Fibroblast of villous mesenchyme (primary cell): ENCODE measurements at regions not wholly inside any gene's neighbourhood (a gene's known extent, or its start where the extent isn't known, plus 50 kb on each side); places are given as distances from the start of the nearest gene placed in this dataset.

Experiments used
- DNase-seq: peaks from one replicate; pipeline ENCODE4 v3.0.0-alpha.2; 2010; ENCODE audit warnings: low read depth
- H3K4me3 ChIP-seq: 2 replicates; pipeline ENCODE4 v1.5.1; 2011; ENCODE audit warnings: low read depth, mild to moderate bottlenecking, low read length
- TF ChIP-seq, protein P1 (sequence below): IDR thresholded peaks from 2 replicates; pipeline ENCODE4 v1.5.1; 2012; ENCODE audit warnings: low read depth, mild to moderate bottlenecking, low read length; ENCODE audit not compliant: insufficient read depth

DNA sequence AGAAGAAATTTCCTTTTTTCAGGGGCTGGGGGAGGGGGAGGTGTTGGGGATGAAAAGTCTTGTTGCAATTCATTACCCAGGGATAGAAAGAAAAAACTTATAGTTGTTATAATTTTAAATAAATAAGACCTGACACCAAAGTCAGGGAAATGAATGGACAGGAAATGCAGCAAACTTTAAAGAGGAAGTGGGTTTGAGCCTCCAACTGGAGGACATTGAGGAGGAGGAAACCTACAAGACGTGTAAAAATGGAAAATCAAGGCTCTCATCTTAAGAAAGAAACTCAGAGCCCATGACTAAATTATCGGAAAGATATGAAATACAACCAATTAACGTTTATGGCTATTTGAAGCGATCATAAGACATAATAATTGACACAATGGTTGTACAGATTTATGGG lies 54.4 kb downstream of the NIBAN1 start:
- TF ChIP-seq, protein P1, sequence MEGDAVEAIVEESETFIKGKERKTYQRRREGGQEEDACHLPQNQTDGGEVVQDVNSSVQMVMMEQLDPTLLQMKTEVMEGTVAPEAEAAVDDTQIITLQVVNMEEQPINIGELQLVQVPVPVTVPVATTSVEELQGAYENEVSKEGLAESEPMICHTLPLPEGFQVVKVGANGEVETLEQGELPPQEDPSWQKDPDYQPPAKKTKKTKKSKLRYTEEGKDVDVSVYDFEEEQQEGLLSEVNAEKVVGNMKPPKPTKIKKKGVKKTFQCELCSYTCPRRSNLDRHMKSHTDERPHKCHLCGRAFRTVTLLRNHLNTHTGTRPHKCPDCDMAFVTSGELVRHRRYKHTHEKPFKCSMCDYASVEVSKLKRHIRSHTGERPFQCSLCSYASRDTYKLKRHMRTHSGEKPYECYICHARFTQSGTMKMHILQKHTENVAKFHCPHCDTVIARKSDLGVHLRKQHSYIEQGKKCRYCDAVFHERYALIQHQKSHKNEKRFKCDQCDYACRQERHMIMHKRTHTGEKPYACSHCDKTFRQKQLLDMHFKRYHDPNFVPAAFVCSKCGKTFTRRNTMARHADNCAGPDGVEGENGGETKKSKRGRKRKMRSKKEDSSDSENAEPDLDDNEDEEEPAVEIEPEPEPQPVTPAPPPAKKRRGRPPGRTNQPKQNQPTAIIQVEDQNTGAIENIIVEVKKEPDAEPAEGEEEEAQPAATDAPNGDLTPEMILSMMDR, result no peak
- no peak for DNase-seq
- no peak overlapping the region for H3K4me3 ChIP-seq

DNA sequence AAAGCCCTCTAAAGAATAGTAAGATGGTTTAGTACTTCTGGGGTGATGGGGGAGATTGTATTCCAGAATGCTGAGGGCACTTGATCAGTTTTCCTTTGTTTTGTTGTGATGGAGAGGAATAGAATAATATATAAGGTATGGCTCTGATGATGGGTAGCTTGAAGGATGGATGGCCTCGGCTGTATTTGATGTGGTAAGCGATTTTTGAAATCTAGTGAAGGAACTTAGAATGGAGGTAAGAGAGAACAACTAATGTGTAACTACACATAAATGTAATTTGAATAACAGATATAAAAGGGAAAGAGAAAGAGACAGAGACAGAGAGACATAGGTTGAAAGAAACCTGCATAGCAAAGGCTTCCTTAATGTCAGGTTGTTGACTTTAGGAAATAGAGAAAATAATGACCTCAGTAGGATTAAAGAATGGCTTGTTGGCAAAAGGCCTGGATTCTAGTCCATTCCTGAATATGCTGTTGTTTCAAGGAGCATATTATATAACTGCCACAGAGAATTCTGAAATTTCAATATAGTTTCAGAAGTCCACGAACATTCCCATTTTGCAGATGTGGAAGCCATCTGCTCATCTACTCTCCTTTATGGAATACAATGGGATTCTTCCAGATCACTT lies 58.7 kb downstream of the NIBAN1 start:
- no peak overlapping the region for H3K4me3 ChIP-seq
- TF ChIP-seq, protein P1, result no peak
- no peak for DNase-seq

DNA sequence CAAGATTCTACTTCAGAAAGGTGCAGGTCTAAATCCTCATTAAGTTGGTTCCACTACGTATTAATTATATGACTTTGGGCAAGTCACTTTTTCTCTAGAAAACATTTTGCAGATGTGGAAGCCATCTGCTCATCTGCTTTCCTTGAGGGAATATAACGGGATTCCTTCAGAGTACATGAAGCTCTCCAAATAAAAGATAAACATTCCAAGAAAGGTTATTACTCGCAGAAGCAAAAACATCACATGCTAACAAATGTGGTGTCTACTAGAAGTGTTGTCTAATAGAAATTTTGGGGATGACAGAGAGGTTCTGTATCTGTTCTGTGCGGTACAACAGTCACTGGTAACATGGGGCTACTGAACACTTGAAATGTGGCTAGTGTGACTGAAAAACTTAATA lies 60.2 kb downstream of the NIBAN1 start:
- no peak overlapping the region for H3K4me3 ChIP-seq
- DNase-seq, result no peak
- TF ChIP-seq, protein P1, result no peak

DNA sequence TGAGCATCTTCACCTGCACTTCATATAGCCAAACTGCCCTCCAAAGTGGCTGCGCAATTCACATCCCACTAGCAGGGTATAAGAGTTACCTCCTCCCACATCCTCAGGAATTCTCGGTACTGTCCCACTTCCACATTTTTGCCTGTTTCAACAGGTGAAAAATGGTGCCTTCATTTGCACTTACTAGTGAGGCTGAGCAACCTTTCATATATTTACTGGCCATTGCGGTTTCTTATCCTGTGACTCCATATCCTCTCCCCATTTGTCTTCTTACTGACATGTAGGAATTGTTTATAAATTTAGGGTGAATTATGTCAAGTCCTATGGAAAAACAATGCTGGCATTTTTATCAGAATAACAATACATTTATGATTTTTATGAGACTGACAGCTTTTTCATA lies 61.9 kb downstream of the NIBAN1 start:
- no peak for DNase-seq
- TF ChIP-seq, protein P1, result no peak
- H3K4me3 ChIP-seq, result no peak overlapping the region

DNA sequence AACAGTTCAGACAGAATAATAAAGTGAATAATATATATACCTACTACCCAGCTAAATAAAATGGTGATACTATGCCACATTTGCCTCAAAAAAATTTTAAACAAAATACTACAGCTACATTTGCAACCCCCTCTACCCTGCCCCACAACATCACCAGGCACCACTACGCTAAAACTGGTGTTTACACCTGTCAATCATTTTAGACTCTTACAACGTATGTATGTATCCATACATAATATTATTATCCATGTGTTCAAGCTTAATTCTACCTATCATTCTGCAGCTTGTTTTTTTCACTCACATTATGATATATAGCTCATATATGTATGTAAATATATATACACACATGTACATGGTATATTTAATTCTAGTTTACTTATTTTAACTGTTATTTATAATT lies 62.5 kb downstream of the NIBAN1 start:
- TF ChIP-seq, protein P1, result no peak
- no peak overlapping the region for H3K4me3 ChIP-seq
- DNase-seq, result no peak

DNA sequence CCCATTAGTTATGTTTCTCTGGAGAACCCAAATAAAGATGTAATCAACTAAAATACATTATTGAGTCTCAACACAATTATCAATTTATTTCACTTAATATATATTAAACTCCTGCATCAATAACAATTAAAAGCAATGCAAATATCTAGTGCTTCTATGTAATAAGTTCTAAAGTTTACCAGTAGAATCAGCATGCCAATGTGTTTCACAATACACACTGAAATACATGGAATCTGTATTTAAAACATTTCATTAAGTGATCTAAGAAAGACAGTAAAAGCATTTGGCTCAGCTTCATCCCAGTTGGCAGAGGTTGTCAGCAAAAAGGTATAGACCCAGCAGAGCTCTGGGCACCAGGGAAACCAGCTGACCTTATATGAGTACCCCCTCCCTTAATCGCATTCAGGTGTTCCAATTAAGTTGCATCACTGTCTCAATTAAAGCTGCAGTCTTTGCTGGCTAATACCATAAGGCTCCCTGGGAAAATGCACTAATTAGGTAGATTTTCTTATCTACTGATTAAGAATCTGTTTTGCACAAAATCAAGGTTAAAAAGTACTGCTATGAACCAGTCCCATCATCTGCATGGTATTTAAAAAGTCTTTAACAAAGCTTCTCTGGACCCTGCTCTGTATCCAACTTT lies 63.1 kb downstream of the NIBAN1 start:
- H3K4me3 ChIP-seq, result no peak overlapping the region
- no peak for DNase-seq
- TF ChIP-seq, protein P1, result no peak

DNA sequence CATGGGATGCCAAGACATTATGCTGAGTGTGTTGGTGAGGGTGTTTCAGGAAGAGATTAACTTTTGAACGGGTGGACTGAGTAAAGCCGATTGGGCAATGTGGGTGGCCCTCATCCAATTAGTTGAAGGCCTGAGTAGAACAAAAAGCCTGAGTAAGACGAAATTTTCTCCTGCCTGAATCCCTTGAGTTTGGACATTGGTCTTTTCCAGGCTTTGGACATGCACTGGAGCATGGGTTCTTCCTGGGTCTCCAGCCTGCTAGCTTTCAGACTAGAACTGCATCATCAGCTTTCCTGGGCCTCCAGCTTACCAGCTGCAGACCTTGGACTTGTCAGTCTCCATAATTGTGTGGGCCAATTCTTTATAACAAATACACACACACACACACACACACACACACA lies 63.6 kb downstream of the NIBAN1 start:
- TF ChIP-seq, protein P1, result no peak
- DNase-seq, result peak; percentile 61
- no peak overlapping the region for H3K4me3 ChIP-seq
